ENCODE measurements at regions not wholly inside any gene's neighbourhood (a gene's known extent, or its start where the extent isn't known, plus 50 kb on each side); places are given as distances from the start of the nearest gene placed in this dataset.
"Not testable (repeated sequence)": the region's sequence is repeated elsewhere in the genome, so short reads cannot be mapped to it uniquely, and the experiment has no call there.

GRCh38 chr6:86087954-86088353 lies 445.3 kb upstream of the SYNCRIP start:
- DNase-seq (no peak), ATAC-seq (no peak)
- peak overlapping the region in 1 of 2 donors; percentile 48 for H3K27ac Mint-ChIP-seq
- peaks cover 12 to 18% of the 10 kb centered on the region in 2 donors for H3K9me3 Mint-ChIP-seq
- no peaks in the 10 kb centered on the region for H3K4me1 Mint-ChIP-seq
- H3K4me3 Mint-ChIP-seq = no peak overlapping the region
- H3K27me3 Mint-ChIP-seq = no peaks in the 10 kb centered on the region

GRCh38 chr6:86079938-86080337 lies 437.3 kb upstream of the SYNCRIP start:
- H3K27ac Mint-ChIP-seq = no peak overlapping the region
- ATAC-seq (no peak), DNase-seq (no peak)
- H3K4me1 Mint-ChIP-seq = no peaks in the 10 kb centered on the region
- H3K9me3 Mint-ChIP-seq = peaks cover 6 to 7% of the 10 kb centered on the region in 2 donors
- H3K4me3 Mint-ChIP-seq = no peak overlapping the region
- H3K27me3 Mint-ChIP-seq = no peaks in the 10 kb centered on the region

- H3K27ac Mint-ChIP-seq = no peak overlapping the region
- H3K27me3 Mint-ChIP-seq = no peaks in the 10 kb centered on the region
- peaks cover 0 to 4% of the 10 kb centered on the region in 2 donors for H3K9me3 Mint-ChIP-seq
- no peaks in the 10 kb centered on the region for H3K4me1 Mint-ChIP-seq
- ATAC-seq = no peak
- no peak overlapping the region for H3K4me3 Mint-ChIP-seq
- DNase-seq = no peak
Measured at GRCh38 chr6:86070151-86070550, 427.5 kb upstream of the SYNCRIP start.

- not testable (repeated sequence) for DNase-seq, H3K4me3 Mint-ChIP-seq, H3K27ac Mint-ChIP-seq, H3K27me3 Mint-ChIP-seq, ATAC-seq, H3K4me1 Mint-ChIP-seq
- H3K9me3 Mint-ChIP-seq = peaks cover 10 to 12% of the 10 kb centered on the region in 2 donors
Measured at GRCh38 chr6:86065002-86065401, 422.3 kb upstream of the SYNCRIP start.

- not testable (repeated sequence) for H3K4me3 Mint-ChIP-seq, H3K4me1 Mint-ChIP-seq, DNase-seq
Measured at GRCh38 chr6:86057293-86057980, 414.8 kb upstream of the SYNCRIP start.

GRCh38 chr6:86045038-86045437 lies 402.4 kb upstream of the SYNCRIP start:
- no peaks in the 10 kb centered on the region for H3K4me1 Mint-ChIP-seq
- no peaks in the 10 kb centered on the region for H3K27me3 Mint-ChIP-seq
- DNase-seq (no peak), ATAC-seq (no peak)
- no peak overlapping the region for H3K4me3 Mint-ChIP-seq
- H3K9me3 Mint-ChIP-seq = peaks cover 11 to 14% of the 10 kb centered on the region in 2 donors
- no peak overlapping the region for H3K27ac Mint-ChIP-seq

More at GRCh38 chr6:86057293-86057980, 414.8 kb upstream of the SYNCRIP start:
- peaks cover 6 to 19% of the 10 kb centered on the region in 2 donors for H3K9me3 Mint-ChIP-seq
- H3K27ac Mint-ChIP-seq, ATAC-seq, H3K27me3 Mint-ChIP-seq: not testable (repeated sequence)

- Mint-ChIP-seq H3K4me3 (no peak overlapping the region), H3K4me1 (no peaks in the 10 kb centered on the region), H3K9me3 (peaks cover 11 to 14% of the 10 kb centered on the region in 2 donors), H3K27me3 (no peaks in the 10 kb centered on the region), H3K27ac (no peak overlapping the region)
- ATAC-seq = no peak
- no peak for DNase-seq
Measured at GRCh38 chr6:86042214-86042613, 399.5 kb upstream of the SYNCRIP start.

- no peak for DNase-seq
- no peaks in the 10 kb centered on the region for H3K27me3 Mint-ChIP-seq
- no peaks in the 10 kb centered on the region for H3K4me1 Mint-ChIP-seq
- no peak overlapping the region for H3K4me3 Mint-ChIP-seq
- no peak for ATAC-seq
- H3K27ac Mint-ChIP-seq = no peak overlapping the region
- peaks cover 0 to 13% of the 10 kb centered on the region in 2 donors for H3K9me3 Mint-ChIP-seq
Measured at GRCh38 chr6:86031713-86032112, 389.0 kb upstream of the SYNCRIP start.

- no peak overlapping the region for H3K4me3 Mint-ChIP-seq
- ATAC-seq = no peak
- no peaks in the 10 kb centered on the region for H3K27me3 Mint-ChIP-seq
- H3K4me1 Mint-ChIP-seq = no peaks in the 10 kb centered on the region
- H3K27ac Mint-ChIP-seq = no peak overlapping the region
- DNase-seq = no peak
- H3K9me3 Mint-ChIP-seq = peaks cover 0 to 13% of the 10 kb centered on the region in 2 donors
Measured at GRCh38 chr6:86030875-86031274, 388.2 kb upstream of the SYNCRIP start.

- no peak for ATAC-seq
- H3K9me3 Mint-ChIP-seq = peaks cover 0 to 13% of the 10 kb centered on the region in 2 donors
- no peak overlapping the region for H3K27ac Mint-ChIP-seq
- DNase-seq = no peak
- H3K4me1 Mint-ChIP-seq = no peaks in the 10 kb centered on the region
- H3K27me3 Mint-ChIP-seq = no peaks in the 10 kb centered on the region
- H3K4me3 Mint-ChIP-seq = no peak overlapping the region
Measured at GRCh38 chr6:86028776-86029175, 386.1 kb upstream of the SYNCRIP start.

GRCh38 chr6:86026890-86027289 lies 384.2 kb upstream of the SYNCRIP start:
- H3K4me1 Mint-ChIP-seq, H3K4me3 Mint-ChIP-seq: not testable (repeated sequence)

GRCh38 chr6:86017236-86017635 lies 374.6 kb upstream of the SYNCRIP start:
- H3K4me3 Mint-ChIP-seq = no peak overlapping the region
- H3K4me1 Mint-ChIP-seq = no peaks in the 10 kb centered on the region
- no peak overlapping the region for H3K27ac Mint-ChIP-seq
- H3K27me3 Mint-ChIP-seq = no peaks in the 10 kb centered on the region
- H3K9me3 Mint-ChIP-seq = no peaks in the 10 kb centered on the region
- ATAC-seq = no peak
- DNase-seq = no peak

More at GRCh38 chr6:86026890-86027289, 384.2 kb upstream of the SYNCRIP start:
- not testable (repeated sequence) for H3K27me3 Mint-ChIP-seq, ATAC-seq, DNase-seq, H3K27ac Mint-ChIP-seq
- H3K9me3 Mint-ChIP-seq = peaks cover 0 to 13% of the 10 kb centered on the region in 2 donors

- no peaks in the 10 kb centered on the region for H3K27me3 Mint-ChIP-seq
- ATAC-seq (no peak), DNase-seq (no peak)
- H3K9me3 Mint-ChIP-seq = no peaks in the 10 kb centered on the region
- H3K27ac Mint-ChIP-seq = no peak overlapping the region
- H3K4me1 Mint-ChIP-seq = no peaks in the 10 kb centered on the region
- no peak overlapping the region for H3K4me3 Mint-ChIP-seq
Measured at GRCh38 chr6:86016567-86016966, 373.9 kb upstream of the SYNCRIP start.

GRCh38 chr6:86016077-86016476 lies 373.4 kb upstream of the SYNCRIP start:
- H3K27ac Mint-ChIP-seq = peak overlapping the region in 1 of 2 donors; percentile 37
- no peaks in the 10 kb centered on the region for H3K27me3 Mint-ChIP-seq
- no peaks in the 10 kb centered on the region for H3K4me1 Mint-ChIP-seq
- ATAC-seq (no peak), DNase-seq (no peak)
- H3K4me3 Mint-ChIP-seq = no peak overlapping the region
- H3K9me3 Mint-ChIP-seq = no peaks in the 10 kb centered on the region

GRCh38 chr6:86012991-86013390 lies 370.3 kb upstream of the SYNCRIP start:
- H3K4me3 Mint-ChIP-seq, ATAC-seq, H3K27ac Mint-ChIP-seq, H3K27me3 Mint-ChIP-seq, H3K4me1 Mint-ChIP-seq, DNase-seq, H3K9me3 Mint-ChIP-seq: not testable (repeated sequence)

GRCh38 chr6:86010915-86011786 lies 368.5 kb upstream of the SYNCRIP start:
- Mint-ChIP-seq H3K27ac (no peak overlapping the region), H3K9me3 (peaks cover 0 to 9% of the 10 kb centered on the region in 2 donors), H3K27me3 (no peaks in the 10 kb centered on the region), H3K4me1 (no peaks in the 10 kb centered on the region), H3K4me3 (no peak overlapping the region)
- ATAC-seq (no peak), DNase-seq (no peak)

Measured in stimulated activated naive CD8-positive, alpha-beta T cell treated with anti-CD3 and anti-CD28 coated beads, Interleukin-15, amount 100 ng/mL, for 72 hours (primary cell).